GM21723 (cell line): ENCODE measurements at regions not wholly inside any gene's neighbourhood (a gene's known extent, or its start where the extent isn't known, plus 50 kb on each side); places are given as distances from the start of the nearest gene placed in this dataset.
"Not testable (repeated sequence)": the region's sequence is repeated elsewhere in the genome, so short reads cannot be mapped to it uniquely, and the experiment has no call there.

Source experiments
- ATAC-seq: cut with Tn5 transposase; IDR thresholded peaks from one replicate; pipeline ENCODE4 v1.9.1; 2021; ENCODE audit warnings: mild to moderate bottlenecking, moderate library complexity; ENCODE audit not compliant: unreplicated experiment

DNA sequence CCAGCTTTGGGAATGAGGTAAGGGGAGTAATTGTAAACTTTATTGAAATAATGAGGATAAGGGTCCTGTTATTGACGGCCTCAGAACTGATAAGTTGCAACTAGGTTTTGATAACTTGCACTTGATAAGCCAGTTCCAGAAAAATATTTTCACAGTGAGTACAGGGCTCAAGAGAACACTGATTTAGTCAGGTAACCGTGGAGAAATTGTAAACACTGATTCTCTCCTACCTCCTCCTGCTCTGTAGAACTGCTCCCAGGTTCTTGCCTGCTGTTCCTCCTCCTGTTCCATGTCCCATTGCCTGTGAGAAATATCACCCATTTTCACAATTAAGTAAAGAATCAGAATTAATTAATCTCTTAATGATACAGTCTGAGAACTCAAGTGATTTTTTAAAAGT, 55.0 kb upstream of the CXXC4 start:
- ATAC-seq = no peak

DNA sequence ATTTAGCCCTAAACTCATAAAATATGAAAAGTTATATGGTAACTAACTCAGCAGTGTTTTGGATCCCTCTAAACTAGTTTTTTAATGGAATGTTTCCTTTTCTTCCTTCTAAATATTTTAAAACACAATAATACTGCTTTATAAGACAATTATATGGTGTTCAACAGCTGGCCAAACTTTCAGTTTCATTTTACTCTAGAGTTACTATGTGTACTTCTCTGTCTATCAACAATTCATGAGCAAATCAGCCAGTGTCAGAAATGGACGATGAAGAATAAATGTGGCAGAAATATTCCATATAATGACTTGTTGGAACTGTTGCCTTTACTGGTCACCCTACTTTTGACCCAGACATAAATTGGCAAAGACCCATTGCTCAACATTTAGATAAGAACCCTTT, 64.8 kb upstream of the CXXC4 start:
- ATAC-seq = no peak

GRCh38 chr4:104571341-104571740, 76.6 kb upstream of the CXXC4 start:
- no peak for ATAC-seq

DNA sequence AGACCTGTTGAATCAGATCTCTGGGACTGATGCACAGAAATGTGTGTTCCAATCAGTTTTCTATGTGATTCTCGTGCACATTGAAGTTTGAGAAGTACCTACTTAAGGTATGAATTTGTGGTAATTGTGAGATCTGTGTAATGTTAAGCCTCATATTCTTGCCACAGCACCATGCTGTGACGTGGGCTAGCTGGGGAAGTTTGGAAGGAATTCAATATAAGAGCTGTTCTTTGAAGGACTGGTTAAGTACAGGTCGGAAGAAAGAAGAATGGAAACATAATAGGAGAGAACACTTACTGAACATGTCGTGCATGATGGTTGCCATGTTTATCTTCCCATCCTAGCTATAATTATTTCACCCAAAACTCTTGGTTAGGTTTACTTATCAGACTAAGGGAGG, 79.7 kb upstream of the CXXC4 start:
- ATAC-seq = no peak

DNA sequence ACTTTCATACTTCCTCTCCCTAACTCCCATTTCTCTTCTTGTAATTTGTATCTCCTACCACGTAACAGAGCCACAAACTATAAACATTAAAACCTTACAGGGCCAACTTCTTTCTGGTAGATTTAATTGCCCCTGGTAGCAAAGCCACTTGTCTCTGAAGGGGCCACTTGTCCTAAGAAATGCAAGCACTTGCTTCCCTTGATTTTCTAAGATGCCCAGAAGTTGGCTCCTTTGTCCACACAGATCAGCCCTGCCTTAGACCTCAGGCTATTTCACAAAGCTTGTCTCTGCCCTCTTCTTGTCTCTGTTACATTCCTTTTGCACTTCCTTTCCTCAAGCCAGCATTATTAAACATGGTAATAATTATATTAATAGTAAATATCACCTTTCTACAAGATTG, 80.6 kb upstream of the CXXC4 start:
- ATAC-seq = no peak

- ATAC-seq = no peak
These were observed 82.7 kb upstream of the CXXC4 start for GRCh38 chr4:104577405-104577804.

DNA sequence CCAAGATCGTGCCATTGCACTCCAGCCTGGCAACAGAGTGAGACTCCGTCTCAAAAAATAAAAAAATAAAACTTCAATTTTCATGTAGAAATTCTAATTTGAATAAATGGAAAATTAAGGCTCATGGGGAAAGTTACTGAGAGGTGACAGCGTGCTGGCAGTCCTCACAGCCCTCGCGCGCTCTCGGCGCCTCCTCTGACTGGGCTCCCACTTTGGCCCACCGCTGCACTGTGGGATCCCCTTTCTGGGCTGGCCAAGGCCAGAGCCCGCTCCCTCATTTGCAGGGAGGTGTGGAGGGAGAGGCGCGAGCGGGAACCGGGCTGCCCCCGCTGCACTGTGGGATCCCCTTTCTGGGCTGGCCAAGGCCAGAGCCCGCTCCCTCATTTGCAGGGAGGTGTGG, 86.8 kb upstream of the CXXC4 start:
- ATAC-seq = not testable (repeated sequence)

DNA sequence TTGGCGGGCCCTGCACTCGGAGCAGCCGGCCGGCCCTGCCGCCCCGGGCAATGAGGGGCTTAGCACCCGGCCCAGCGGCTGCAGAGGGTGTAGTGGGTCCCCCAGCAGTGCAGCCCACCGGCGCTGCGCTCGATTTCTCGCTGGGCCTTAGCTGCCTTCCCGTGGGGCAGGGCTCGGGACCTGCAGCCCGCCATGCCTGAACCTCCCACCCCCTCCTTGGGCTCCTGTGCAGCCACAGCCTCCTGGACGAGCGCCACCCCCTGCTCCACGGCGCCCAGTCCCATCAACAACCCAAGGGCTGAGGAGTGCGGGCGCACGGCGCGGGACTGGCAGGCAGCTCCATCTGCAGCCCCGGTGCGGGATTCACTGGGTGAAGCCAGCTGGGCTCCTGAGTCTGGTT, 87.4 kb upstream of the CXXC4 start:
- not testable (repeated sequence) for ATAC-seq

- ATAC-seq = no peak
These were observed 94.7 kb upstream of the CXXC4 start for GRCh38 chr4:104589264-104589868.

DNA sequence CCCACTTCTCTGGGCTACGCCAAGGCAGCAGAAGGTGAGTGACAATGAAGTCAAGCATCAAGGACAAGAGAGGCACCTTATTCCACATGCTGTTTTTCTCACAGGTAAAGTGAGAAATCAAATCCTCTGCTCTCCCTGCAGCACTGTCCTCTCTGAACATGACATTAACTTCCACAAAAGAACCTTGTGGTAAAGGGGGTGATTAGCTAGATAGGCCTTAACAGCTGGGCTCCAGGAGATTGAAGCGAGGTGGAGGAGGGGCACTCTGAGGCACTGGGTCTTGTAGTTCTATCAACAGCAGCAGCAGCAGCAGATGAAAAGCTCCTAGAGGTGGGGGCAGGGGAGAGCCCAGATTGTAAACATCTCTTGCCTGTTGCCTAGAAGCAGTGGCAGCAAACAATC, 96.8 kb upstream of the CXXC4 start:
- ATAC-seq = no peak

GRCh38 chr4:104592183-104592582, 97.5 kb upstream of the CXXC4 start:
- ATAC-seq = no peak

DNA sequence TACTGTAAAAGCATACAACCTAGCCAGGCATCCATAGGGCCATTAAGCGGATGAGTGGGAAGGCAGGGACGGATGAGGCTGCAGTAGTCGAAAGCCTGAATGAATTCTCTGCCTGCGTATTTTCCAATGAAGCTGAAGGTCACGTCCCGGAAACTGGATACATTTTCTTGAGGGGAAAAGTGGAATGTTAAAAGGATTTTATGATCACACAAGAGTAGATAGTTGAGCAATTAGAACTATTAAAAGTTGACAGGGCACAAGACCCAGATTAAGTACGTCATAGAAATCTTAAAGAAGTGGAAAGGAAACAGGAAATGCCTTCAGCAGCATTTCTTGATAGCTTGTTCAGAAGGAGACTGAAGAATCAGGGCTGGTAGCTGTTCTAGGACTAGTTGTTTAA, 98.3 kb upstream of the CXXC4 start:
- ATAC-seq = no peak

DNA sequence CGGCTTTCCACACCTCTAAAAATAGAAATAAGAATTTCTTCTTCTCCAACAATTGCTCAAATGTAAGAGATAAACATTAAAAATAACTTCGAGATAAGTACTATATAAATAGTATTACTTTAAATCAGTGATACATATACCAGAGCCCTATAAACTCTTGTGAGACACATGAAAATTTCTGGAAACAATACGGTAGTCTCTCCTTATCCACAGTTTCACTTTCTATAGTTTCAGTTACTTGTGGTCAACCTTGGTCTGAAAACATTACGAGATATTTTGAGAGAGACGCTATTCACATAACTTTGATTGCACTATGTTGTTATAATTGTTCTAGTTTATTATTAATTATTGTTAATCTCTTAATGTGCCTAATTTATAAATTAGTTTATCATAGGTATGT, 101.5 kb upstream of the CXXC4 start:
- no peak for ATAC-seq

DNA sequence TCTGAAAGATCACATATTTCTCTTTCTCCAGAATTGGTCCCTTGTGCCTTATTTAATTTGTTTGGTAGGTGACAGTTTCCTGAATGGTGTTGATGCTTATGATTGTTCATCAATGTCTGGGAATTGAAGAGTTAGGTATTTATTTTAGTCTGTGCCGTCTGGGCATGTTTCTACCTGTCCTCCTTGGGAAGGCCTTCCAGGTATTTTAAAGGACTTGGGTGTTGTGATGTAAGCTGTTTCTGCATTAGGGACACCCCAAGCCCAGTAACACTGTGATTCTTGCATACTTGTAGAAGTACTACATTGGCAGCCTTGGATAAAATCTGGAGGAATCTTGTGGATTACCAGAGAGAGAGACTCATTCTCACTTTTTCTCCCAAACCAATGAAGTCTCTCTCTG, 120.8 kb upstream of the CXXC4 start:
- ATAC-seq = no peak

GRCh38 chr4:104615926-104616325, 121.2 kb upstream of the CXXC4 start:
- ATAC-seq = no peak

GRCh38 chr4:104616401-104616820, 121.7 kb upstream of the CXXC4 start:
- ATAC-seq = no peak

GRCh38 chr4:104625706-104626105, 131.0 kb upstream of the CXXC4 start:
- ATAC-seq = no peak

DNA sequence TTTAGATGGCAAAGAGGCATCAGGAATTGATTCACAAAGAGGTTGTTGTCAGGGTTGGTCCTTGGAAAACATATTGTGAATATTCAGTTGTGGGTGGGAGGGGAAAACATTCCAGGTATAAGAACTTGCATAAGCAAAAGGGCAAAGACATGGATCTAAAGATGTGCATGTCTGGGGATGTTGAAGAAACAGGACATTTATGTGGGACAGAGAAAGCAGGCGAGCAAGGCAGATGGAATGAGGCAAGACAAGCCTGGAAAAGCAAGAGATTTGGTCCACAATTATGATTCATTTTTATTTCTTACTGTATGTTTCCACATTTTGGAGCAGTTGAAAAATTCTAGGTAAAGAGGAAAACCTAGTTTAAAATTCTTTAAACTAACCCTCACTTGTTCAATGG, 134.9 kb upstream of the CXXC4 start:
- ATAC-seq = no peak

- no peak for ATAC-seq
These were observed 135.6 kb upstream of the CXXC4 start for GRCh38 chr4:104630272-104630671.

- ATAC-seq = no peak
These were observed 136.3 kb upstream of the CXXC4 start for GRCh38 chr4:104631000-104631399.

DNA sequence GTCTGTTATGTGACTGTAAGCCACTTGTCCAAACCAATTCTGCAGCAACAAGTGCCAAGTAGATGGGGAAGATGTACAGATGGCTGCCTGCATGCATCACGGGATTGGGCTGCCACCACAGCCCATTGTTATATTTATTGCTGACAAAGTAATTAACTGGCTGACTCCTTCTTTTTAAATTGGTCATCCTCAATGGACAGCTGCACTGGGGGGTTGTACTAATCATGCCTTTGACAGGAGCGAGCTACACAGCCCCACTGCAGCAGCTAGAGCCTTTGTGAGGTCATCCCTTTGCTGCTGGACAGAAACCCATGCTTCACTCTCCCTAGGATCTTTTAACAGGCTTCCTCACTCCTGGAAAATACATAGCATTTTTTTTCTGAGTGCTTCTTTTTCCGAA, 146.7 kb upstream of the CXXC4 start:
- no peak for ATAC-seq

DNA sequence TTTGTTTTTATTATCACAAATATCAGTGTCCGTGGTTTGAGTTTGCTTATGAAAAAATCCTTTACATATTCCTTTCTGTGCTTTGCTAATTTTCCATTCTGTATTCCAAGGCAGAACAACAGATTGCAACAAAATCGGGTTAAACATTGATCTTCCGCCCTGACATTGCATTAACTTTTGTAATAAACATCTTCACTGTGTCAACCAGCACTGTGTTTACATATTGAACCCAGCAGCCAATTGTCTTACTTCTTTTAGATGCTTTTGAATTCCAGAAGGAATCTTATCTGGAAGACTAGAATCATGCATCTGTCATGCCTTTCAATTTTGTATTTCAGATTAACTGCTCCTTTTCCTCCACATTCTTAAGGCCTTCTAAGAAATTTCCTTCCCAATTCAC, 147.8 kb upstream of the CXXC4 start:
- no peak for ATAC-seq

GRCh38 chr4:104643805-104644204, 149.1 kb upstream of the CXXC4 start:
- ATAC-seq = no peak

- ATAC-seq = no peak
These were observed 154.9 kb upstream of the CXXC4 start for GRCh38 chr4:104649631-104650030.
